Dermis microvascular lymphatic vessel endothelial cell (primary cell): ENCODE measurements at regions not wholly inside any gene's neighbourhood (a gene's known extent, or its start where the extent isn't known, plus 50 kb on each side); places are given as distances from the start of the nearest gene placed in this dataset.
A peak's percentile ranks its signal among the peaks of the same experiment; 100 is the strongest.
"Not testable (repeated sequence)": the region's sequence is repeated elsewhere in the genome, so short reads cannot be mapped to it uniquely, and the experiment has no call there.

Experiments used
- DNase-seq, 2 donors: peaks; one replicate each; pipeline versions ENCODE4 v3.0.0 to v3.0.0-alpha.2; 2010; ENCODE audit warnings: low read depth in 2 of 2

GRCh38 chr18:104264-104663 is 54.1 kb upstream of the USP14 start:
- not testable (repeated sequence) for DNase-seq

- DNase-seq: not testable (repeated sequence)
These were observed 53.0 kb upstream of the USP14 start for GRCh38 chr18:105161-106053.

GRCh38 chr18:106054-106851 is 52.1 kb upstream of the USP14 start:
- DNase-seq: not testable (repeated sequence)

GRCh38 chr18:106868-107384 is 51.4 kb upstream of the USP14 start:
- peak in 1 of 2 donors; percentile 1 for DNase-seq

- peak in 1 of 2 donors; percentile 6 for DNase-seq
These were observed 50.9 kb upstream of the USP14 start for GRCh38 chr18:107464-107863.

GRCh38 chr18:107947-108664 is 50.3 kb upstream of the USP14 start:
- not testable (repeated sequence) for DNase-seq
